GM18519 (cell line): ENCODE measurements at regions not wholly inside any gene's neighbourhood (a gene's known extent, or its start where the extent isn't known, plus 50 kb on each side); places are given as distances from the start of the nearest gene placed in this dataset.

Experiments used
- ATAC-seq: cut with Tn5 transposase; IDR thresholded peaks from one replicate; pipeline ENCODE4 v1.9.1; 2021; ENCODE audit warnings: mild to moderate bottlenecking, moderate library complexity; ENCODE audit not compliant: unreplicated experiment, low FRiP score

DNA sequence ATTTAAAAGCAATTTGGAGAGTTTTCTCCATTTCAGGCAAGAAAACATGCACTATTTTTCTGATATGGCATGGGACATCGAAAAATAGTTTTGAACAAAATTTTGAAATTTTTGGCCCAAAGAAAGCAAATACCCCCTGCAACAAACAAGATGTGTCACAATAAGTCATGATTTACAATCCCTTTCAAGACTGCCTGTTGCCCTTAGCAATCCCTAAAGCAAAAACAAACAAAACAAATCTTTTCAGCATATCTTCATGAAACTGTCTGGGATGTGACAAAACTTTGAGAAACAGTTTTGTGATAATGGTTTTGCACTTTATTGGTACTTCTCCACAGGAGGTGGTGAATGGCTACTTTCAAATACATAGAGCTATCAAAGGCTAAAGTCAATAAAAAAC lies 1888.7 kb upstream of the PIK3C3 start:
- no peak for ATAC-seq

DNA sequence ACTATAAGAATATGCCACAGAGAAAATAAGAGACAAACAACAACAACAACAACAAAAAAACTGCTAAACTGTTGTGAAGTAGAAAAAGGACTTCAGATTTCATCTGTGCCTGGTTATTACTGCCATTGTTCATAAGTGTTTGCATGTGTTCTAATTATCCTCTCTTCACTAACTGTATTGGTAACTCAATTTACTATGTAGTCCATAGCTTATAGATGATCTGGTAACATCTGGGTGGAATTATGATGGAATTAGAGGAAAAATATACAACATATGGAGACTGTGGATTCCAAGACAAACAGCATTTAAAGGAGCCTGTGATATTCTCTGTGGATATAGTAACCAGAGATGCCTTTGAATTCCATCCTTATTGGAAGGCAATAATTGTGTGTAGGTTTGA lies 1891.5 kb upstream of the PIK3C3 start:
- no peak for ATAC-seq

DNA sequence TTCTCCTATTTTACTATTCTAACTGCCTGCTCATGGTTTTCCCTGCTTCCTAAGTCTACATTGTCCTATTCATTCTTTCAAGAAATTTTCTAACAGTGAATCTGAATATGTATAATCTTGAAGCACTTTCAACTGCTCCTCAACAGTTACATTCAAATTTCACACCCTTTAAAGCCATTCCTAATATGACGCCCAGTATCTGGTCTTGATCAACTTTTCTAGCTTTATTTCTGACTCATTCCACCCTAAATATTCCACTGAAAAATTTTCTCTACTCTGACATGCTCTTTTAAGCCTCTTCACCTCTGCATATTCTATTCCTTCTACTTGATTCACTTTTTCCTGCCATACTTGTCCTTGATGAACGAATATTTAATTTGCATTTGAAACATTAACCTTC lies 1893.9 kb upstream of the PIK3C3 start:
- ATAC-seq: no peak

DNA sequence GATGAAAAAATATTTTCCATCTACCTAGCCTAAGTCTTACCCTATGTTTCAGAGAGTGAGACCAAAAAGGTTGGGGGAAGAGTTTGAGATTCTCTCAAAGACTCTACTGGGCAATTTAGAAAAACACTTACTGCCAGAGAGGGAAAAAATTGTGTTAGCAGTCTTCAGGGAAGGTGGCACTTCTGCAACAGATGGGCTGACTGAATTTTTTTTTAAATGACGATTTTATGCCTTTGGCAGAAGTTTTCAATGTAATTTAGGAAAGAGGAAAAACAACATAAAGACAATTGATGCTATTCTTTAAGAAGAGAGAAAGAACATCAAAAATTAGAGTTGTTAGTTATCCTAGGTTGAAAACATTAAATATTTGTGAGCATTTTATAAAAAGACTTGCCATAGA lies 1894.5 kb upstream of the PIK3C3 start:
- no peak for ATAC-seq

DNA sequence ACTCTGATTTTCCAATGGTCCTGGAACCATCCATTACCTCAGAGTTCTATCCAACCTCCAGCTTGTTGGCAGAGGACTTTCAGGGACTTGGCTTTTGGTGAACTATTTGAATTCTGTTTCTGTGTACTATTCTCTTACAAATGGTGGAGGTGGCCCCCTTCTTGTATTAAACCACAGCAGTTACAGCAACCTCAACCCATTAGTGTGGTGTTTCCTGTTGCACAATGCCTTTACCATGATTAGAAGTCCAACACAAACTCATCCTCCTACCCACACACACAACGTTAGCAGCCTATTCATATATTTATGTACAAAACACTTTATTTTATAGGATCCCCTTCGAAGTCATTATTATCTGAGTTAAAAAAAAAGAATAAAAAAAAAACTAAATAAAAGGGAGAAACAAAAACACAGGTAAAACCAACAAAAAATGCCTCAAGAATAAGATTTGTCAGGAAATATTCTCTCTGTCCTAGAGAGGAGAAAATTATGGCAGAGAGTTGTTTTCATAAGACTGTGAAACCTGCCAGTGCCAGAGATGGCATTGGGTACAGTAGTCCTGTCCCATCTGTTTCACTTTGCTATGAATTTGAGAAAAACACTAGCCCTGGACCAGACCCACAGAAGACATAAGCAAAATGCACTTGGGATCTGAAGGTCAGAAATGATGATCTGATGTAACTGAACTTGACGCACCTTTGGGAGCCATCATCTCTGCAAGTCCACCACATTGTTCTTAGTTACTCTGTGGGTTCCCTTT lies 1896.0 kb upstream of the PIK3C3 start:
- ATAC-seq: no peak

DNA sequence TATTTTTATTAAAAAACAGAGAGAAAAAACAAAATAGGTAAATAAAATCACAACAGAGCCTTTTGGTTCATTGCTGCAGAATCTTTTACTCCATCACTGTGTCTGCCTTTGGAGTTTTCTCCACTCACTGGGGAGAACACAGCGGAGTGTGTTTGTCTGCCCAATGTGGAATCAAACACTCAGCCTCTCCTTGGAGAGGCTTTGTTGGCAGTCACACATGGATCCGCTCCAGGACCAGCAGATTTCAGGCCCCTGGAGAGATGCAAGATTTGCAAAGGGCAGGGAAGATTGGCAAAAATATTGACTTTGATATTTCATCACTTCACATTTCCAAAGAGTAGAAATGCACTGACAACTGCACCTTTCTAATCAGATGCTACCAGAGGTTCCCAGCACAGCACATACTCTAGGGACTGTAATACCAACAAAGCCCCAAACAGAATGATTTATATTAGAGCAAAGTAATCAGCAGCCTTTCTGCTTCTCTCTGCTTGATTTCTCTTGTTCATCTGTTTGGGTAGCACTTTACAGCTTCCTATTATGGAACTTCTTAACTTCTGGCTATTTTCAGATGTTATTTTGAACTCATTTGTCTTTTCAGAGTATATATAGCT lies 1898.8 kb upstream of the PIK3C3 start:
- ATAC-seq: no peak

DNA sequence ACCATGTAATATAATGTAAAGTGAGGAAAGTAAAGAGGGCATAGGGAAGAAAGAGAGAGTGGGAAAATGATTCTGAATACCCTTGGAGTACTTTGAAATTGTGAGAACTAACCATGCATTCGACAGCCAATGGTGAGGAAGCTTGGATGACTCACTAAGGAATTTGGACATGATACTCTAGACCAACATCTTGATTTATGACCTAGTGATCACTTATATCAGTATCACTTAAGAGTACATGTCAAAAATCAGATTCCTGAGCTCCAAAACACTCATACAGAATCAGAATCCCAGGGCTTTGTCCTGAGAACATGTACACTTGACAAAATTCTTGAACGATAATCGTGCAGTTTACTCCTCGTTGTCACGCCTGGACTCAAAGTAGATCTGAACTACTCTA lies 1899.8 kb upstream of the PIK3C3 start:
- ATAC-seq: no peak

DNA sequence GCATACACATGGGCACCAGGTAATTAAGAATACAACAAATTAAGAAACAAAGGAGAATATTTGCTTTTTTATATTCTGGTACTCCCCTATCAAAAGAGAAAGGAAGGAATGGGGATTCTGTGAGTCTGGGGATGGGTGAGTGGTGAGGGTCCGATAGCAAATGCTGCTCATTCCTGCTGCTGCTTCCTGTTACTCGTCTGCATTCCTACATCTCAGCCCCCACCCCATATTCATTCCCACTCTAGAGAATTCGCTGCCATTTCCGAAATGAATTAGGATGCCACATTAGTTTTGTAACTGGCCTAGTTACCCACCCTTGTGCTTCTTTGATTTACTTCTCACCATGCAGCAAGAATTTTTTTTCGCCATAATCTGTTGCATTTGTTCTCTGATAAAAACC lies 1905.3 kb upstream of the PIK3C3 start:
- no peak for ATAC-seq

DNA sequence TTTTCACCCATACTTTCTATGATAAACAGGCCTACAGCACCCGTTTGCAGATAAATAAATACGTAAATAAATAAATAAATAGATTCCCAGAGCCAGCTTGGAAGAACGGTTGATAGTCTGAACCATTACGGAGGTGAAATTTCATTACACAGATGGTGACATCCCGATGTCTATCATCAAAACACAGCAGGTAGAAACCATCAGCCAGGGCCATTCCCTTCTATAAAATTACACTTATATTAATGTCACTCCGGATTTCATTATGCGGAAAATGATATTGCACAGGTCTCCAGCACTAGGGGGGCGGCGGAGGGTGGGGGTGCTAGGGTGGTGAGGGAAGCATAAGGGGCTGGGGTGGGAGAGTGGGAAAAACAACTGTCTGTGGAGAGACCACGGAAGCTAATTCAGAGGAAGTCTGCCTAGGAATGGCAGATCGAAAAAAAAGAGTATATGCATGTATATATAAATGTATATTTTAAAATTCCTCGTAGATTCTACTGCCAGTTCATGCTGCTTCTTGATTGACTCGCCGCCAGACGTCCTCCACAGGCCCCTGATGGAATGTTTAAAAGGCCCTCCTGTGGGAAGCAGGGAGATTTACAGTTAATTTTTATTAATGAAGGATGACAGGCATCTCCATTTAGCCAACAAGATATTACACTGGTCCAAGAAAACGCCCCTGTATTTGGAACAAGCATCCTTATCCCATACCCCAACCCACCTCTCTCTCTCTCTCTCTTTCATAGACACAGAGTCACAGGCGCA lies 1906.0 kb upstream of the PIK3C3 start:
- ATAC-seq: no peak

DNA sequence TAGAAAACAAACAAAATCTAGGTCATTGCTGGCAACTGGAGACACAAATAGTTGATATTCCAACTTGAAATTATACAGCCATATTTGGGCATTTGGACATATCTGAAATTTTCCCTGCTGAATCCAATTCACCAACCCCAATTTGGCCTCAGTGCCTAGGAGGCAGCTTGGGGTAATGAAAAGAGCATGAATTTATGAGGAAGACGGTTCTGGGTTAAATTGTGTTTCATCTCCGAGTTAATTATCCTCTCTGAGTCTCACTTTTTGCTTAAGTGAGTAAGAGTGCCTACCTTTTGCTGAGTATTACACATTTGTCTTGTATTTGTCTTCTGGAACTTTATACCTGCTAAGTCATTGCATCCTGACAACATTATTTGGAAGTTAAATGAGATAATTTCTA lies 1906.8 kb upstream of the PIK3C3 start:
- ATAC-seq: no peak

DNA sequence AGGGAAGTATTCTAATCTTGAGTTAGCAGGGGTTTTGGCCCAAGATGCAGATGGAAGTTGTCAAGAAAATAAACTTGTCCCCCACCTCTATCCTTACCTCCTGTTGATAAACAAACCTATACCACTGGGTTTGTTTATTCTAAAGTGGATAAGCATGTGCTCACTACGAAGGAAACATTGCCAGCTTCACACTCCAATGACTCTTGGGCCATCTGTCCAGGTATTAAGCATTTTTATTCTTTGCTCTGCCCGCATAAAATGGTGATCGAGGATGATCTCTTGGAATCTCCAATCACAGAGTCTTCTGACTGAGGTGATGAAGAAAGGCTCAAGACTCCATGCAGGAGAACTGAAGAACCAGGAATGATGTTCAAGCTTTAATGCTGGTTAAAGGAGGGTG lies 1908.4 kb upstream of the PIK3C3 start:
- ATAC-seq: no peak

DNA sequence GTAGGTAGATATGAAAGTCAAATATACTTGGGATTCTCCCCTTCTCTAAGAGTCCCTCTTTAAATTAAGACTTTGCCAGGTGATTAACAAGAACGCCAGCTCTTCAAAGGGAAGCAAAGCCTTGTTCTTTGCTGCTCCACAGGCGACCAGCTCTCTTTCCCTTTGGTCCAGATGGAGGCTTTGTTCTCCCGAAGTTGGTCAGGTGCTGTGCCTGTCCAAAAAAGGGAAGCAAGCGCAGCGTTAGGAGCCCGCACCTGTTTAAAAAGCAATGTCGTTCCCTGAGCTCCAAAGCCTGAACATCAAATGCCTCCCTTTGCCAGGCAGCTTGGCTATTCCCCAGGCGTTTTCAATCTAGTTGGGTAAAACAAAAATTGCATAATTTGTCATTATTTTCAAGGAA lies 1913.1 kb upstream of the PIK3C3 start:
- ATAC-seq: no peak

DNA sequence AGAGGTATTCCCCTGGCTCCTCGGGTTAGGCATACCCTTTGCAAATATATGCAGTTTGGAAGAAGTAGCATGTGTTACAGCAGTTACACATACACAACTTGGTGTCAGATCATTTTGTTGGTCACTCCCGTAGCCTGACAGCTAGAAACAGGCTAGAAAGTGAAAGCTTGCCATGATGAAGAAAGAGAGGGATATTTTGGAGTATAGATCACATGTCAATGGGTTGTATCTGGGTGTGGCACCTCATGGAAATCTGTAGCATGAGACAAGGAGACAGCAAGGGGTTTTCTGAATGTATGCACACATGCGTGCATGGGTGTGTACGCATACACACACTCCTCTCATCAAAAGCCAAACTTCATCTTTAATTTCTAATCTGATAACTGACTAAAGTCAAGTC lies 1914.5 kb upstream of the PIK3C3 start:
- no peak for ATAC-seq

DNA sequence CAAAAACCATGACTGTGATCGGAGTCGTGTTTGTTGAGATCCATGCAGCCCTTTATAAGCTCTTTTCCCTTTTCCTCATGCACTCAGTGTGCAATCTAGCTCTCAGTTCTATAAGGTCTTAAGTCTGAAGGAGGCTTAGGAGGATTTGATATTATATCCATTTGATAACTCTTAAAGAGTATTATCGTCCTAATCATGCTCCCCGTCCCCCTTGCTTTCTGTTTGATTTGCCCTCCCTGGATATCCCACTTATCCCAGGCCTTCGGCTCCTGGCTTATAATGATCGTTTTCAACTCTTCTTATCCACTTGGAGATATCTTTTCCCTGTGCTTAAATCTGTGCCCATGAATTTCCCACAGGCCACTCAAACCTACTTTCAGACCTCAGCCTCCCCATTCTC lies 1917.7 kb upstream of the PIK3C3 start:
- no peak for ATAC-seq

DNA sequence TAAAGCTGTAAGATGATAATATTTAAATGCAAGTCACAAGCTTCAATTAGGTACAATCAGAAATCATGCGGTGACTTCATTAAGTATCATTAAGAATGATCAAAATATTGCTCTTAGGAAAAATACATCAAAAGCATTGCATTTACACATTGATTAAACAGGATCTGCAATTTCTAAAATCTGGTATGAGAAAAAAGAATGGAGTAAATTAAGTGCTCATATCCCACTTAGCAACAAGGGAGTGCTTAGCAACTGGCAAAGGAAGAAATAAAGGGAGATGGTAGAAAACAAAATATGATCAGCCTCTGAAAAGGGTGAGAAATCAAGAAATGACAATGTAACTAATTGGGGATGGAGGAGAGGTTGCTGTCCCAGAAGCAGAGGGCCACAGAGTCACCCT lies 1918.2 kb upstream of the PIK3C3 start:
- no peak for ATAC-seq

DNA sequence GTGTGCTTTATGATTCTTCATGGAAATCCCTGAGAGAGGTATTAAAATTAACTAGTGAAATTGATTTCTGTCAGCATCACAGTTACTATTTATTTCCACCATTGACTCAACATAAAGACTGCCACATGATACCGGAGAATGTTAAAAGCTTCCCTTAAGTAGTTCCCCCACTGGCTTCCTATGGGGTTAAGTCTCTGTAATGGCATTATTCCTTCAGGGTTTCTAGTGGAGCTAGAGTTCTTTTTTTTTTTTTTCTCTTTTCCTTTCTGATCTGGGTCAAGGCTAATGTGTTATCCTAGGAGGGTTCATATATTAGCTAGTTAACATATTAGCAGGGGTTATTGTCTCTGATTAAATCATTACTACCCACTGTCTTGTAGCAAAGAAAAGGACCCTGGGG lies 1919.1 kb upstream of the PIK3C3 start:
- ATAC-seq: no peak

DNA sequence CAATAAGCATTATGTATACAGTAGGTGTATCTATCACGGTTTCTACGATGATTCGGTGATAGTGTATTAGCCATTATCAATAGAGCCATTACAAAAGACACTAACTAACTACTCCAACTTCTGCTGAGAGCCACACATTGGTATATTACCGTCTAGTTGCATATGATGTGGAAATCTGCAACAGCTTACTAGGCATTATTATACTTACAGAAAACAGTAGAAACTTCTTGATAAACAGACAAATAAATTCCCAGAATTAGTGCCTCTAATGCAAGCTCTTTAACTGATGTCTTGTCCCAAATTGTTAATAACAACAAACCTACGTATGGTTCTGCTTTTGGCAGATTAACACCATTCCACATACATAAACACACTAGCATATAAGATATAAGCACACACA lies 1923.0 kb upstream of the PIK3C3 start:
- ATAC-seq: no peak

DNA sequence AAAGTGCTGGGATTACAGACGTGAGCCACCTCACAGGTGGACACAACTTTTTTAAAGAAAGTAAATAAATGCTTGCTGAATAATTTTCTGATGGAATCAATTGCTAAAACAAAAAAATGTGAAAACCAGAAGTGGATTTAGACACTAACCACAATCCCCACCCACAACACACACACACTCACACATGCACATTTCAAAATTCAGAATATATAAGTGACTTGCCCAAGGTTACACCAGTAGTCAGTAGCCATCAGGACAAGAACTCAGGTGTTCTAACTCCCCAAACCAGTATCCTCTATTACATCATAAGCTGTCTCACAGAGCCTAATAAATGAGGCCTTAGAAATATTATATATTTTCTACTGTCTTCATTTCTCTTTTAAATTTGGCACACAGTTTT lies 1923.6 kb upstream of the PIK3C3 start:
- ATAC-seq: no peak

DNA sequence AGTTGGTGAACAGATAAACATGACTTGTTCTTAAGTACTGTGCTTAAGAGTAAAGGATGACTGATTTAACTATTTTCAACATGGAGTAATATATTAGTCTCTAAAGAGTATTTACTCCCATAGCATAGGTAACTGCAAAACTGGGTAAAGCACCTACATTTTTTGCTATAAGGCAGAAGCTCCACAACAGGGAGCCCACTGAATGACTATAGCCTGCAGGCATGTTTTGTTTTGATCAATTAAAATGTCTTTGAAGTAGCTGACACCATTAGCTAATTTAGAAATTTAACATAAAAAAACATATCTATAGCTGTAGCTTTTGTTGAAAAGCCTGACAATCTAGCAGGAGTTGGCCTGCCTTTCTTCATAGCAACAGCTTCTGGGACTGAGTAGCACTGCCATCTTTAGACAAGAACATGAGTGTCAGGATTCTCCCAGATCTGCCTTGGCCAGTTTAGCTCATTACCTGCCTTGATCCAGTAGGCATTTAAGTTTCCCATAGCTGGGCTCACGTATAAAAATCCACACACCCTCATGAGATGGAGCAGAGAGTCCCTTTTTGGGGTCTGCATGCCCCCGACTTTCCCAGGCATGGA lies 1935.1 kb upstream of the PIK3C3 start:
- ATAC-seq: no peak

DNA sequence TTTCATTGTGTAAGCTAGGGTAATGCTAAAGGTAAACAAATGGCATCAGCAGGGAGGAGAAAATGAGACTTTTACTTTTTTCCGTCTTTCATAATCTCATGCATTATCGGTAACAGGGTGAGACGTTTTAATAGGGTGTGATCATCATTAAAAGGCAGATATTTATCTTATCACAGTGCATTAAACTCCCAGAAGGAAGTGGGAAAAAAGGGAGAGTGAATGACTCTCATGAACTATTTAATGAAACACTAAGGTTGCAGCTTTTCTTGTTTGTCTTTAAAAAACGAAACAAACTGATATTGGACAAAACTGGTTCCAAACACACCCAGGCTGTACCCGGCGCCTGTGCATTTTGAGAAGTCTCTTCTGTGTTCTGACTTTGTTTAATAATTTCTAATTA lies 1936.8 kb upstream of the PIK3C3 start:
- ATAC-seq: no peak

DNA sequence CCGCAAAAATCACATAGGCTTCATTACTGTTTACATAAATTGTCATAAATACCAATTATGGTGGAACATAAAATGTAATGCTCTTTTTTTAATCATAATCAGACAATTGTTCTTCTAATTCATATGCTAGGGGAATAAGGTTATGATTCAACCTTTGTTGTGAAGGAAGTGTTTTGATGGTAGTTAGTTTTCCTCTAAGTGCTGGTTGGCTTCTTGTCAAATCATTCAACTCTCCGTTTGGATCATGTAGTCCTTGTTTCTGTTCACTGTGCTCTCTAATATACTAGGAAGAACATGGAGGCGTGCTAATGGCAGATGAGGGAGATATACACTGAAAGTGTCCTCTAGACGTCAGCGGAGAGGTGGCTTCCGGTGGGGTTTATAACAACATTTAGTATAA lies 1938.0 kb upstream of the PIK3C3 start:
- no peak for ATAC-seq
